GM12878 (cell line): ENCODE measurements at regions not wholly inside any gene's neighbourhood (a gene's known extent, or its start where the extent isn't known, plus 50 kb on each side); places are given as distances from the start of the nearest gene placed in this dataset.

Source experiments
- POLR2AphosphoS5 ChIP-seq: IDR thresholded peaks from 2 replicates; pipeline ENCODE4 v1.6.1; 2011; ENCODE audit warnings: mild to moderate bottlenecking, low read length, inconsistent platforms
- SUPT20H ChIP-seq: IDR thresholded peaks from 2 replicates; pipeline ENCODE4 v1.6.1; 2011; ENCODE audit warnings: low read depth, mild to moderate bottlenecking, low read length, moderate library complexity, borderline replicate concordance; ENCODE audit not compliant: control insufficient read depth

DNA sequence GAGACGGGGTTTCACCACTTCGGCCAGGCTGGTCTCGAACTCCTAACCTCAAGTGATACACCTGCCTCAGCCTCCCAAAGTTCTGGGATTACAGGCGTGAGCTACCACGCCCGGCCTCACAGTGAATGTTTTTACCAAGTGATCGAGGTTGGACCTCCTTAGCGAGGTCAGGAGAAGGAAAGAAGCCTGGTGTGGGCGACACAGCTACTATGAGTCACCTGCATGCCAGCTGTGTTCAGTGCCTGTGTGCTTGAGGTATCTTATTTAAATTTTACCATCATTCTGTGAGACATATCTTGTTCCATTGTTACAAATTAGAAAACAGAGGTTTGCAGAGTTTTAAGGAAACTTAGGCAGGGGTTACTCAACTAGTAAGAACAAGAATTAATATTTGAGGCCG, 174.8 kb upstream of the DYNLRB2 start:
- TF ChIP-seq POLR2AphosphoS5 (no peak), SUPT20H (no peak)
